ENCODE measurements at regions not wholly inside any gene's neighbourhood (a gene's known extent, or its start where the extent isn't known, plus 50 kb on each side); places are given as distances from the start of the nearest gene placed in this dataset.

- H2AK5ac ChIP-seq (ENCODE audit: low read depth, low read length), result no peak overlapping the region
- TF ChIP-seq NRF1 (IDR thresholded peaks at IDR 0.05; ENCODE audit: low read depth, low read length) (no peak), EP300 (IDR thresholded peaks at IDR 0.05; ENCODE audit: borderline replicate concordance in 1 of 2, low read depth in 2 of 2, low read length in 2 of 2) (no peak), TAF1 (IDR thresholded peaks at IDR 0.05; ENCODE audit: low read depth, low read length) (no peak), RNF2 (IDR thresholded peaks at IDR 0.05; ENCODE audit: borderline replicate concordance, low read depth, low read length, missing control alignments, poor library complexity, severe bottlenecking) (no peak), PHF8 (conservative IDR thresholded peaks at IDR 0.05; ENCODE audit: low read depth, low read length) (no peak), NANOG (IDR thresholded peaks at IDR 0.05; ENCODE audit: insufficient read depth, low read depth, low read length, poor library complexity, severe bottlenecking) (no peak), RXRA (IDR thresholded peaks at IDR 0.05; ENCODE audit: insufficient read depth, low read depth, low read length) (no peak)
- no peak for FAIRE-seq
These were observed 203.5 kb upstream of the DAPK1 start for GRCh38 chr9:87294126-87294525.

More at GRCh38 chr9:87294126-87294525, 203.5 kb upstream of the DAPK1 start:
- no peak overlapping the region for H2BK12ac ChIP-seq (ENCODE audit: low read depth, low read length)
- no peak overlapping the region for H2BK15ac ChIP-seq (ENCODE audit: low read length)
- no peak overlapping the region for H2AFZ ChIP-seq (ENCODE audit: low read length)
- no peak overlapping the region for H2BK120ac ChIP-seq (replicated peaks; ENCODE audit: low read depth, low read length)
- no peaks in the 10 kb centered on the region for H3K4me1 ChIP-seq (replicated peaks in 1 of 4; ENCODE audit: control insufficient read depth in 3 of 4, insufficient read depth in 4 of 4, low read length in 3 of 4)
- no peaks in the 10 kb centered on the region; a peak in 1 of 8 replicates for H3K36me3 ChIP-seq (ENCODE audit: control insufficient read depth in 2 of 4, insufficient read depth in 4 of 4, low read length in 3 of 4)
- no peak overlapping the region for H3K4ac ChIP-seq (replicated peaks; ENCODE audit: insufficient read length, low read depth, low read length)
- no peak overlapping the region for H3K4me2 ChIP-seq (ENCODE audit: insufficient read depth in 1 of 2, low read depth in 2 of 2, low read length in 2 of 2)
- H4K20me1 ChIP-seq (replicated peaks in 1 of 2; ENCODE audit: control insufficient read depth in 1 of 2, insufficient read depth in 2 of 2, low read length in 2 of 2), result no peaks in the 10 kb centered on the region
- no peaks in the 10 kb centered on the region for H3K79me2 ChIP-seq (ENCODE audit: control insufficient read depth in 1 of 2, insufficient read depth in 2 of 2, low read length in 2 of 2)
- H4K5ac ChIP-seq (ENCODE audit: insufficient read length, low read depth, low read length), result no peak overlapping the region
- POLR2A ChIA-PET (ENCODE audit: partially characterized antibody), result no interaction called here
- H4K8ac ChIP-seq (ENCODE audit: extremely low read depth, insufficient read depth, low read length), result no peak overlapping the region
- H3K14ac ChIP-seq (ENCODE audit: insufficient read length), result no peak overlapping the region
- H3K79me1 ChIP-seq (ENCODE audit: low read depth, low read length), result no peaks in the 10 kb centered on the region
- H3K23me2 ChIP-seq (ENCODE audit: low read depth, low read length), result no peaks in the 10 kb centered on the region
- no peak overlapping the region for H4K91ac ChIP-seq (replicated peaks; ENCODE audit: insufficient read length, low read length)
- no peak for DNase-seq (ENCODE audit: low read depth in 1 of 2, low spot score in 2 of 2)
- H3K4me3 ChIP-seq (ENCODE audit: extremely low read depth in 1 of 4, insufficient read depth in 2 of 4, low read depth in 3 of 4, low read length in 4 of 4), result no peak overlapping the region
- H3K9ac ChIP-seq (replicated peaks in 1 of 4; ENCODE audit: extremely low read depth in 1 of 4, low read depth in 3 of 4, low read length in 3 of 4), result no peak overlapping the region
- CTCF ChIA-PET (ENCODE audit: partially characterized antibody), result interaction anchor here (0.6 to 1.0 kb wide), 2 partner anchors 16 to 771 kb away, joined by 3 read pairs; no protein-coding TSS in a partner anchor
- 94% methylated on average over 2 of the region's 2 CpGs; no CpG with 5 or more reads in 1 of the 2 experiments for WGBS, 2 experiments (ENCODE audit: extremely low coverage in 1 of 2, insufficient coverage in 1 of 2, insufficient read length in 1 of 2, insufficient replicate concordance in 2 of 2, low coverage in 1 of 2, low lambda C conversion rate in 2 of 2, missing lambda C conversion rate in 1 of 2)
- no peak overlapping the region for H2BK20ac ChIP-seq (ENCODE audit: low read length)
- no peak overlapping the region for H2BK5ac ChIP-seq (ENCODE audit: low read depth, low read length)
- H3K23ac ChIP-seq (ENCODE audit: insufficient read length), result no peak overlapping the region
- H3K9me3 ChIP-seq (ENCODE audit: insufficient read depth in 2 of 2, low read depth in 1 of 2, low read length in 1 of 2), result peaks cover 5 to 6% of the 10 kb centered on the region in 2 experiments; a peak in 3 of 4 replicates
- no peak overlapping the region for H3K18ac ChIP-seq (ENCODE audit: extremely low read depth, low read length)
- no peak overlapping the region for H3K27ac ChIP-seq (ENCODE audit: low read depth, low read length)
- H3K27me3 ChIP-seq (replicated peaks in 1 of 4; ENCODE audit: control insufficient read depth in 3 of 4, extremely low read depth in 1 of 4, insufficient read depth in 3 of 4, low read length in 3 of 4), result no peaks in the 10 kb centered on the region
- no peak overlapping the region for H3K56ac ChIP-seq (replicated peaks; ENCODE audit: insufficient read length, low read depth, low read length)
